Neural cell (in vitro differentiated cells): ENCODE measurements at regions not wholly inside any gene's neighbourhood (a gene's known extent, or its start where the extent isn't known, plus 50 kb on each side); places are given as distances from the start of the nearest gene placed in this dataset.

ENCODE experiments used
- CTCF ChIP-seq: fragments of 450-650 bp; IDR thresholded peaks from 2 replicates; pipeline ENCODE4 v1.5.1; 2014; ENCODE audit warnings: antibody characterized with exemption, mild to moderate bottlenecking, moderate library complexity; ENCODE audit not compliant: poor library complexity, severe bottlenecking
- EP300 ChIP-seq: fragments of 450-650 bp; conservative IDR thresholded peaks from 2 replicates; pipeline ENCODE4 v1.6.1; 2014; ENCODE audit warnings: antibody characterized with exemption, mild to moderate bottlenecking, moderate library complexity; ENCODE audit not compliant: poor library complexity, severe bottlenecking
- EZH2 ChIP-seq: fragments of 200-600, 300-800 bp; shearing (Covaris generic), sonication (generic); IDR thresholded peaks from 2 replicates; pipeline ENCODE4 v1.6.1; 2014; ENCODE audit warnings: antibody characterized with exemption, low read length, borderline replicate concordance, mild to moderate bottlenecking; ENCODE audit not compliant: insufficient read depth, poor library complexity, severe bottlenecking
- POLR2AphosphoS5 ChIP-seq: IDR thresholded peaks from 2 replicates; pipeline ENCODE4 v1.6.1; 2012
- RAD21 ChIP-seq: fragments of 450-650 bp; conservative IDR thresholded peaks from 2 replicates; pipeline ENCODE4 v1.6.1; 2014; ENCODE audit warnings: antibody characterized with exemption, mild to moderate bottlenecking, moderate library complexity
- REST ChIP-seq: IDR thresholded peaks from 2 replicates; pipeline ENCODE4 v1.6.1; 2012; ENCODE audit warnings: borderline replicate concordance
- SMC3 ChIP-seq: fragments of 450-650 bp; conservative IDR thresholded peaks from 2 replicates; pipeline ENCODE4 v1.6.1; 2014; ENCODE audit warnings: antibody characterized with exemption, mild to moderate bottlenecking, moderate library complexity; ENCODE audit not compliant: poor library complexity
- TAF1 ChIP-seq: IDR thresholded peaks from 2 replicates; pipeline ENCODE4 v1.6.1; 2012; ENCODE audit warnings: low read depth

GRCh38 chr2:146954544-146954943 is 890.3 kb upstream of the ACVR2A start:
- TF ChIP-seq EZH2: no peak
- TF ChIP-seq CTCF: no peak
- no peak for TF ChIP-seq EP300
- no peak for TF ChIP-seq TAF1
- no peak for TF ChIP-seq REST
- TF ChIP-seq RAD21: no peak
- no peak for TF ChIP-seq POLR2AphosphoS5
- TF ChIP-seq SMC3: no peak
